ENCODE measurements at regions not wholly inside any gene's neighbourhood (a gene's known extent, or its start where the extent isn't known, plus 50 kb on each side); places are given as distances from the start of the nearest gene placed in this dataset.

- FAIRE-seq = no peak
These were observed 675.4 kb downstream of the SEMA5A start for GRCh38 chr5:8870349-8870958.

GRCh38 chr5:8870959-8871355, 674.9 kb downstream of the SEMA5A start:
- no peak for FAIRE-seq

- FAIRE-seq = no peak
These were observed 674.4 kb downstream of the SEMA5A start for GRCh38 chr5:8871446-8871845.

DNA sequence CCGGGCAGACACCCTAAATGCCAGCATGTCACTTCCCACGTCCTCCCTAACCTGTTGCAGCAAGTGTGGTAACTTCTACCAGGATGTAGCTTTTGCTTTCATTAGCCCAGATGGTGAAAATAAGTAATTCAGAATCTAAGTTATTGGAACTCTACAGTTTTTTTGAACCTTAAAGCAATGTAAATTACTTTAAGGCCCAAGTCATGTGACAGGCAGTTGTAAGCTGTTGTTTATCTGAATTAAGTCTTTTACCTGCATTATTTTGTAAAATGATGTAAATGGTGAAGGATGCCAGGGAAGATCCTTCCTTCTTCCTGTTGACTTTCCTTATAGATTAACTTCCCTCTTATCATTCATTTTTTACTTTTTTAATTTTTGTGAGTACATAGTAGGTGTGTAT, 670.2 kb downstream of the SEMA5A start:
- no peak for FAIRE-seq

DNA sequence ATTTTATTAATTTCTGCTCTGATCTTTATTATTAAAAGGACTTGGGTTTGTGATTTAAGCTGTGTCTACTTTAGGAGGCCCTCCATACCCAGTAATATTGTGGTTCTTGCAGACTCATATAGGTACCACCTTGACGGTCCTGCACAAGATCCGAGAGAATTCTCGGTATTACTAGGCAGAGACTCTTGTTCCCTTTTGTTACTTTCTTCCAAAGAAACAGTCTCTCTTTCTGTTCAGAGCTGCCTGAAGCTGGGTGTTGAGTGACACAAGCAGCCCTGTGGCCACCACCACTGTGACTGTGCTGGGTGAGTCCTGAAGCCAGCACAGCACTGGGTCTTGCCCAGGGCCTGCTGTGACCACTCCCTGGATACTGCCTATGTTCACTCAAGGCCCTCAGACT, 666.6 kb downstream of the SEMA5A start:
- FAIRE-seq = no peak

GRCh38 chr5:8884029-8884428, 661.8 kb downstream of the SEMA5A start:
- FAIRE-seq = no peak

DNA sequence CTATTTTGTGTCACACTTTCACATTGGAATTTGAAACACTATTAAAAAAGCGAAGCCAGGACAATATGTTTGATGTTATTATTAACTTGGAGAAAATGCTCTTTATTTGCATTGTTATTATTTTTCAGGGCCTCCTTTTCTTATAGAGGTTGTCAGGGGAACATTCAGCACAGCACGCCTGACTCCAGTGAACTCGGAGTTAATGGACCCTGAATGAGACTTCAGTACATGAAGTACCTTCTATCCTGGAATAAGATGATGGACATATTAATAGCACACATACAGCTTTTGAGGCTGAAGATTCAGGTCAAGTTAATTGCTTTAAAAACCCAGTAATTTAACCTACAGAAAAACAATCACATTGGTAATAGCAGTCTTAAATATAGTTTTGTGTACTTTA, 652.9 kb downstream of the SEMA5A start:
- no peak for FAIRE-seq

DNA sequence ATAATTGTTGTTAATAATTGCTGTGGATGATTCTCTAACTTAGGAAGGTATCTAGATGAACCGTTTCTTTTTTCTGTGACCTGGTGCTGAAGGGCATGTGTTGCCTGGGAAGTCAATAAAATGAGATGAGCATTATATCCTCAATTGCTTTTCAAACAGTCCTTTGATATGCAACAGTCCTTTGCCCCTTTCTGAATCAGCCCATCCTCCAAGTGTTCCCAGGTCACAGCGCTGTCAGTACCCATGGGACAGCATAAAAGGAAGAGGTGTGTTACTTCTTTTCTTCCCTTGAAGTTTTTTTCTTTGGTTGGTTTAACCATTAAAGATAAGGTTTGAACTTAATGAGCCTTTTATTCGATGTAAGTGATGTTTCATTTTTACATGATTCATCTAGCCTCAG, 651.8 kb downstream of the SEMA5A start:
- no peak for FAIRE-seq

GRCh38 chr5:8895062-8895461, 650.8 kb downstream of the SEMA5A start:
- FAIRE-seq = no peak

GRCh38 chr5:8895599-8895998, 650.3 kb downstream of the SEMA5A start:
- FAIRE-seq = no peak

DNA sequence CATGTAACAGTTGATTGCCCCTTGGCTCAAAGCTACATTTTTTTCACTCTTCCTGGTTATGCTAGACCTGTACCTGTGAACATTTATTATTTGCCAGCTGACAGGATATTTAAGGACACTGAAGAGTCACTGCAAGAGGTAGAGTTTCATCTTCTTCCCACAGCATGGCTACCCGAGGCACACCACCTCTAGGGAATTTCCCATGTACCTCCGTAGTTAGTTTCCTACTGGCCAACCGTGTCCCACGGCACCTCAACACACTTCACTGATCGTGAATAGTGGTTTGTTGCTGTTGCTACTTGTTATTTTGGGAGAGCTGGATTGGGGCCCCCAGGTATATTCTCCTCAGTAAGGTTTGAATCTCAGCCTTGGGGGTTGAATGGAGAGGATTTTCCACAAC, 648.6 kb downstream of the SEMA5A start:
- FAIRE-seq = no peak

DNA sequence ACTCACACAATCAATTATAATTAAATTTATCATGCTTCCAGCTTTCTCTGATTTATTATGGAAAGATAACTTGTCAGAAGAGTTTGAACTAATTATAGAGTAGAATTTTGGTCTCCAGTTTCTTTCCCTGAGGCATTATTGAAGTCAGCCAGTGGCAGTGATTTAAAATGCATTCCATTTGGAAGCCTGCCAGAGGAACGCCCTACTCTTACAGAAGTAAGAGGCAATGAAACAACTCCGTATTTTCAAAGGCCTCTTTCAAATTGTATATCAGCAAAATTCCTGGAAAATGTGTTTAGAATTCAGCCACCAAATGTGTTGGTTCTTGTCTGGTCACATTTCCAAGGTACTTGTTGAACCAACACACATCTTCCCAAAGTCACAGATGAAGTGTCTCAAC, 640.9 kb downstream of the SEMA5A start:
- no peak for FAIRE-seq

GRCh38 chr5:8906303-8906967, 639.4 kb downstream of the SEMA5A start:
- no peak for FAIRE-seq

- FAIRE-seq = no peak
These were observed 638.6 kb downstream of the SEMA5A start for GRCh38 chr5:8907168-8907868.

DNA sequence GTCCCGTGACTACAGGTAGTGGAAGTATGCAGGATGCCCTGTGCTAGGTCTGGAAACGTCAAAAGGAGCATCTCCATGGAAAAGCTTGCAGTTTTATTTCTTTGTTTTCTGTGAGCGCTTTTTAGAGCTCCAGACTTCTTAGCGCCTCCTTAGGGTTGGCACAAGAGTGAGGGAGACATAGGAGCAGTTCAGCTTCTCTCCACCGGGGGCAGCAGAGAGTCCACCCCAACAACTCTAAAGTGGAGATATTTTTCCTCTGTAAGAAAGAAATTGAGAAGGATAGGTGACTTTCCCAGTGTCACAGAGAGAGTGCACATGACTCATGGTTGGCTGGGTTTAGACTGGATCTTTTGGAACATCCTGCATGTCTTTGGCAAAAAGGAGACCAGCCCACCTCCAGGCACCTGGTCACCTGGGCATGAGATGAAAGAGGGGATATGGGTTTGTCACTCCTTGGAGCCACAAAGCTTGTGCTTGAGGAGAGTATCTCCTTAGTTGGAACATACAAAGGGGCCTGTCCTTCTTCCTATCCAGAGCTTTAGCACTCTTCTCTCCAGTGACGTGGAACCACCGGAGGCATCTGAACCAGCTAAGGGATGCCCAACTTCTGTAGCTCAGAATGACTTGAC, 637.7 kb downstream of the SEMA5A start:
- FAIRE-seq = no peak

DNA sequence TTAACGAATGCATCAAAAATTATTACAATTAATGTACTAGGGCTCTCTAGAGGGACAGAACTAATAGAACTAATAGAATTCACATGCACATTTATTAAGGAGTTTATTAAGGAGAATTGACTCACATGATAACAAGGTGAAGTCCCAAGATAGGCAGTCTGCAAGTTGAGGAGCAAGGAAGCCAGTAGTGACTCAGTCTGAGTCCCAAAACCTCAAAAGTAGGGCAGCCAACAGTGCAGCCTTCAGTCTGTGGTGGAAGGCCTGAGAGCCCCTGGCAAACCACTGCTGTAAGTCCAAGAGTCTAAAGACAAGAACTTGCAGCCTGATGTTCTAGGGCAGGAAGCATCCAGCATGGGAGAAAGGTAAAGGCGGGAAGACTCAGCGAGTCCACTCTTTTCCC, 633.8 kb downstream of the SEMA5A start:
- no peak for FAIRE-seq

- FAIRE-seq = no peak
These were observed 632.4 kb downstream of the SEMA5A start for GRCh38 chr5:8913522-8913921.

DNA sequence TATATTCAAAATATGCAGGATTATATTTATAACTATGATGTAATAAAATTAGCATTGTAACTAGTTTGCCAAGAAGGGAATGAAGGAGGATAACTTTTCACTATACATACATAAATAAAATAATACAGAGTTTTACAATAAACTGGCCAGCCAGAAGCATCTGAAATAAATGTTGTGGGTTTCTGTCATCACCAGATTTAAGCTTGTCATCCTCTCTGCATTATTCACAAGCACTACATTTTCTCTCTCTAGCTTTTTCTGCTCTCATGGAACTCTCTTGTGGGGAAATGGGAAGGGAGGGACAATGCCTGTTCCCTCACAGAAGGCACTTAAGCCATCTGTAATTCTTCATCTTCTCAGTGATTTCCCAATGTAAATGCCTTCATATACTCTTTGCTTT, 626.8 kb downstream of the SEMA5A start:
- FAIRE-seq = no peak

DNA sequence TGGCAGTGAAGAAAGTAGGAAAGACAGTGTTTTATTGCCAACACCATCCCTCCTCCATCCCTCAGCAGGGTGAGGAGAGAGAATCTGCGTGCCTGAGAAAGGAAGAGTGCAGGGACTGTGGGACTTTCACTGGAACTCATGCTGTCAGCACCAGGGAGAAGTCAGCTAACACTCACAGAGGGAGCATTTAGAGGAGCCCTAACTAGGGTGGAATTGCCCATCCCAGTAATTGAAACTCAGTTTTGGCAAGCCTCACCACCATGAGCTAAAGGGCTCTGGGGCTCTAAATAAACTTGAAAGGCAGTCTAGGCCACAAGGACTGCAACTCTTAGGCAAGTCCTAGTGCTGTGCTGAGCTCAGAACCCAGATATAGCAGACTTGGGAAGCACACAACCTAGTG, 622.3 kb downstream of the SEMA5A start:
- FAIRE-seq = no peak

- FAIRE-seq = no peak
These were observed 621.7 kb downstream of the SEMA5A start for GRCh38 chr5:8924054-8924793.

- no peak for FAIRE-seq
These were observed 615.9 kb downstream of the SEMA5A start for GRCh38 chr5:8930021-8930420.

DNA sequence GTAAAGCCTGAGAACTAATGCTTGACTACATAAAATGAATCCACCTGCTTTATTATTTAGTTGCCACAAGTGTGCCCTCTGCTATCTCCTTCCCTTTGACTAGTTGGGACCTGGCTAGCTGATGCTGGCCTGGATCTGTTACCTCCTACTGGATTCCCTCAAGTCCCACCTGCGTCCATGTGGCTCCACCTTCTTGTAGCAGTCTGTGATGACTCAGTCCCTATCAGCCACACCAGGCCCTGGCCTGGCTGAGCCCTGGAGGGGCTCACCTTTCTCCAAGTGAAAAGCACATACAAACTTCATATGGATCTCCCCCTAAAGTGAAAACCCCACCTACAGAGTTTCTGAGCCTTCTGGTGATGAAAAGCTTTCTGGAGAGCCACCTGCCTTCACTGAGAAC, 611.4 kb downstream of the SEMA5A start:
- no peak for FAIRE-seq

- FAIRE-seq = no peak
These were observed 604.9 kb downstream of the SEMA5A start for GRCh38 chr5:8940934-8941333.

All from endometrium (tissue), 2 donors.